Tibial nerve (tissue), 4 donors: ENCODE measurements at regions not wholly inside any gene's neighbourhood (a gene's known extent, or its start where the extent isn't known, plus 50 kb on each side); places are given as distances from the start of the nearest gene placed in this dataset.

Experiments used
- EP300 ChIP-seq, 2 donors: sonication (generic); formaldehyde crosslinking; IDR thresholded peaks; one replicate each; pipeline ENCODE4 v1.6.1; 2017; ENCODE audit warnings: antibody characterized with exemption in 2 of 2, mild to moderate bottlenecking in 1 of 2
- TF ChIP-seq, protein P1 (sequence below), 5 experiments: fragments of 200-600 bp in 3 of 5; fragments of 450-650 bp in 2 of 5; sonication (generic) in 3 of 5; IDR thresholded peaks; one replicate each; pipeline ENCODE4 v1.5.1; 2016 to 2019; ENCODE audit warnings: antibody characterized with exemption in 5 of 5, mild to moderate bottlenecking in 3 of 5, moderate library complexity in 2 of 5

DNA sequence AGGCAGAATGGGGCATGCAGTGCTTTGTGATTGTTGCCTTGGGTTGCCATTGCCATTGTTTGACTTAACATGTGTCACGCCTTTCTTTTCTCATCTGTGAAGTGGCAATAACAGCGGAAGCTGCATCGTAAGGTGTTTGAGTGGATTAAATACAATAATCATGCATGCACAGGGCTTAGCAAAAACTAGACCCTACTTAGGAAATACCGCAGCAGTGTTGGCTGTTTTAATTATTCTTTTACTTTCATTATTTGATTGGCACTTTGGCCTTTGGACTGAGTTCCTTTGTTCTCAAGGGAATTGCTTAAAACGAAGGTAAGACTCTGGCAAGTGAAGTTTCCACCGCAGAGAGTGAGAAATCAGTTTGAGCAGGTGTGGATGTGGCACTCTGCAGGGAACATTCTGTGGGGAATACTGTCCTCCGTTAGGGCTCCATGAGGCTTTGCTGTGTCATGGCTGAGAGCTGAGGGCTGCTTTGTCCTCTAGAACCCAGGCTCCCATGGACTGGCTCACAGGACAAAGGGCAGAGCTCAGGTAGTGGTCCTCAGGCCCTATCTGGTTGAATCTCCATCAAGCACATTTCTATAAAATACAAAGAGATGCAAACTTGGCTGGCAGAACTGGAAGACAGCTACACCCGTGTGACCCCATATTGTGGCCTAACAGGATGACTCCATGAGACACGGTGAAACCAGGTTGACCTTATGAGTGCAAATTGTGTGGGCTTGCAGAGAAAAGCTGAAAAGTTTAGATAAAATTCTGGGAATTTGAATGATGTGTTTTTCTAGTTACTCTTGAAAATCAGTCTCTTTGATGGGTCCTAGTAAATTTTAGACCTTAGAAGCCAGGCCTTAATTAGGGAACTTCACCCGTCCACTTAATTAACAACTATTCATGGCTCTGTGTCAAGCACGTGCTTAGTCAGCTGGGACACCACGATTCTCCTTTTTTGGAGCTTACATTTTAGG is 407.2 kb downstream of the KCNRG start:
- TF ChIP-seq, protein P1, sequence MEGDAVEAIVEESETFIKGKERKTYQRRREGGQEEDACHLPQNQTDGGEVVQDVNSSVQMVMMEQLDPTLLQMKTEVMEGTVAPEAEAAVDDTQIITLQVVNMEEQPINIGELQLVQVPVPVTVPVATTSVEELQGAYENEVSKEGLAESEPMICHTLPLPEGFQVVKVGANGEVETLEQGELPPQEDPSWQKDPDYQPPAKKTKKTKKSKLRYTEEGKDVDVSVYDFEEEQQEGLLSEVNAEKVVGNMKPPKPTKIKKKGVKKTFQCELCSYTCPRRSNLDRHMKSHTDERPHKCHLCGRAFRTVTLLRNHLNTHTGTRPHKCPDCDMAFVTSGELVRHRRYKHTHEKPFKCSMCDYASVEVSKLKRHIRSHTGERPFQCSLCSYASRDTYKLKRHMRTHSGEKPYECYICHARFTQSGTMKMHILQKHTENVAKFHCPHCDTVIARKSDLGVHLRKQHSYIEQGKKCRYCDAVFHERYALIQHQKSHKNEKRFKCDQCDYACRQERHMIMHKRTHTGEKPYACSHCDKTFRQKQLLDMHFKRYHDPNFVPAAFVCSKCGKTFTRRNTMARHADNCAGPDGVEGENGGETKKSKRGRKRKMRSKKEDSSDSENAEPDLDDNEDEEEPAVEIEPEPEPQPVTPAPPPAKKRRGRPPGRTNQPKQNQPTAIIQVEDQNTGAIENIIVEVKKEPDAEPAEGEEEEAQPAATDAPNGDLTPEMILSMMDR (IDR thresholded peaks at IDR 0.05), result no peak
- TF ChIP-seq EP300 (IDR thresholded peaks at IDR 0.05), result no peak
